H9 (cell line): ENCODE measurements at regions not wholly inside any gene's neighbourhood (a gene's known extent, or its start where the extent isn't known, plus 50 kb on each side); places are given as distances from the start of the nearest gene placed in this dataset.

Experiments used
- DNase-seq: peaks from one replicate; pipeline ENCODE4 v3.0.0-alpha.2; 2017
- H2AFZ ChIP-seq: one replicate; pipeline ENCODE4 v1.6.1; 2013; ENCODE audit warnings: mild to moderate bottlenecking, low read length, control low read depth, moderate library complexity
- H2AK5ac ChIP-seq: 2 replicates; pipeline ENCODE4 v1.6.1; 2013; ENCODE audit warnings: low read length, control low read depth, mixed read lengths; ENCODE audit not compliant: insufficient read length
- H2BK120ac ChIP-seq: one replicate; pipeline ENCODE4 v1.6.1; 2013; ENCODE audit warnings: low read depth, mild to moderate bottlenecking, low read length, control low read depth, inconsistent platforms; ENCODE audit not compliant: poor library complexity, severe bottlenecking
- H2BK12ac ChIP-seq: 2 replicates; pipeline ENCODE4 v1.6.1; 2013; ENCODE audit warnings: low read length, control low read depth, mixed read lengths, low read depth; ENCODE audit not compliant: insufficient read length
- H2BK15ac ChIP-seq: 2 replicates; pipeline ENCODE4 v1.6.1; 2013; ENCODE audit warnings: low read depth, low read length, control low read depth
- H2BK20ac ChIP-seq: one replicate; pipeline ENCODE4 v1.6.1; 2013; ENCODE audit warnings: low read depth, mild to moderate bottlenecking, low read length, control low read depth, inconsistent platforms; ENCODE audit not compliant: poor library complexity, severe bottlenecking
- H2BK5ac ChIP-seq: 2 replicates; pipeline ENCODE4 v1.6.1; 2013; ENCODE audit warnings: low read length, control low read depth, mixed read lengths; ENCODE audit not compliant: insufficient read length
- H3K14ac ChIP-seq: 2 replicates; pipeline ENCODE4 v1.6.1; 2013; ENCODE audit warnings: low read length, control low read depth; ENCODE audit not compliant: insufficient read depth
- H3K18ac ChIP-seq: 2 replicates; pipeline ENCODE4 v1.6.1; 2013; ENCODE audit warnings: low read depth, mild to moderate bottlenecking, mixed read lengths, low read length, control low read depth; ENCODE audit not compliant: insufficient read length
- H3K23ac ChIP-seq: 2 replicates; pipeline ENCODE4 v1.6.1; 2013; ENCODE audit warnings: low read length, control low read depth, mixed read lengths, low read depth; ENCODE audit not compliant: insufficient read length
- H3K23me2 ChIP-seq: 2 replicates; pipeline ENCODE4 v1.6.1; 2013; ENCODE audit warnings: low read depth, mild to moderate bottlenecking, mixed read lengths, low read length, control low read depth; ENCODE audit not compliant: insufficient read length, poor library complexity, severe bottlenecking
- H3K27ac ChIP-seq: 2 replicates; pipeline ENCODE4 v1.5.1; 2013; ENCODE audit warnings: low read length, control low read depth, mixed read lengths, low read depth; ENCODE audit not compliant: insufficient read length
- H3K27me3 ChIP-seq: 2 replicates; pipeline ENCODE4 v1.6.1; 2013; ENCODE audit warnings: low read length, control low read depth, inconsistent platforms; ENCODE audit not compliant: insufficient read depth
- H3K4ac ChIP-seq: 2 replicates; pipeline ENCODE4 v1.6.1; 2013; ENCODE audit warnings: low read depth, mild to moderate bottlenecking, control low read depth, inconsistent platforms, low read length, moderate library complexity
- H3K4me1 ChIP-seq: 2 replicates; pipeline ENCODE4 v1.6.1; 2013; ENCODE audit warnings: low read length, control low read depth, inconsistent platforms; ENCODE audit not compliant: insufficient read depth
- H3K4me2 ChIP-seq: 2 replicates; pipeline ENCODE4 v1.6.1; 2013; ENCODE audit warnings: low read length, control low read depth, mixed read lengths; ENCODE audit not compliant: insufficient read length, insufficient read depth
- H3K56ac ChIP-seq: 2 replicates; pipeline ENCODE4 v1.6.1; 2013; ENCODE audit warnings: low read depth, mild to moderate bottlenecking, mixed read lengths, low read length, control low read depth; ENCODE audit not compliant: insufficient read length
- H3K79me1 ChIP-seq: 2 replicates; pipeline ENCODE4 v1.6.1; 2013; ENCODE audit warnings: low read depth, mild to moderate bottlenecking, moderate library complexity, low read length, control low read depth, inconsistent platforms; ENCODE audit not compliant: insufficient read depth, poor library complexity, severe bottlenecking
- H3K79me2 ChIP-seq: 2 replicates; pipeline ENCODE4 v1.6.1; 2013; ENCODE audit warnings: low read length, control low read depth, inconsistent platforms; ENCODE audit not compliant: insufficient read depth
- H3K9ac ChIP-seq: 2 replicates; pipeline ENCODE4 v1.6.1; 2013; ENCODE audit warnings: low read length, control low read depth, mixed read lengths; ENCODE audit not compliant: insufficient read length; ENCODE audit errors: extremely low read depth
- H3K9me3 ChIP-seq: one replicate; pipeline ENCODE4 v1.6.1; 2013; ENCODE audit warnings: low read depth, low read length, inconsistent platforms; ENCODE audit not compliant: control insufficient read depth
- H3T11ph ChIP-seq: one replicate; pipeline ENCODE4 v1.6.1; 2013; ENCODE audit warnings: mild to moderate bottlenecking, low read length, control low read depth, inconsistent platforms
- H4K20me1 ChIP-seq: one replicate; pipeline ENCODE4 v1.6.1; 2013; ENCODE audit not compliant: control insufficient read depth, insufficient read length, insufficient read depth
- H4K5ac ChIP-seq: 2 replicates; pipeline ENCODE4 v1.6.1; 2013; ENCODE audit warnings: low read depth, mild to moderate bottlenecking, mixed read lengths, low read length, control low read depth; ENCODE audit not compliant: insufficient read length
- H4K8ac ChIP-seq: replicated peaks from 2 replicates; pipeline ENCODE4 v1.6.1; 2013; ENCODE audit warnings: low read length, control low read depth, mixed read lengths, low read depth; ENCODE audit not compliant: insufficient read length
- H4K91ac ChIP-seq: 2 replicates; pipeline ENCODE4 v1.6.1; 2013; ENCODE audit warnings: low read depth, mild to moderate bottlenecking, moderate library complexity, mixed read lengths, low read length, control low read depth; ENCODE audit not compliant: insufficient read length
- H3K27ac Mint-ChIP-seq, 3 experiments: 2 replicates in 2 of 3; 3 replicates in 1 of 3; pipeline ENCODE4 v1.8.0; 2020 to 2021; ENCODE audit warnings: mixed read lengths in 3 of 3, mild to moderate bottlenecking in 1 of 3, moderate library complexity in 1 of 3
- H3K27me3 Mint-ChIP-seq: 2 replicates; pipeline ENCODE4 v1.8.0; 2021; ENCODE audit warnings: low read depth, mild to moderate bottlenecking, moderate library complexity, mixed read lengths
- H3K36me3 Mint-ChIP-seq, 3 experiments: 2 replicates in 2 of 3; 3 replicates in 1 of 3; pipeline ENCODE4 v1.8.0; 2020 to 2021; ENCODE audit warnings: low read depth in 3 of 3, mixed read lengths in 3 of 3; ENCODE audit not compliant: insufficient read depth in 1 of 3
- H3K4me1 Mint-ChIP-seq, 2 experiments: 2 replicates each; pipeline ENCODE4 v1.8.0; 2020; ENCODE audit warnings: mixed read lengths in 2 of 2
- H3K4me3 Mint-ChIP-seq, 2 experiments: 2 replicates in 1 of 2; 3 replicates in 1 of 2; pipeline ENCODE4 v1.8.0; 2020 to 2021; ENCODE audit warnings: mild to moderate bottlenecking in 2 of 2, mixed read lengths in 2 of 2, moderate library complexity in 1 of 2
- H3K9me3 Mint-ChIP-seq, 2 experiments: 2 replicates in 1 of 2; 3 replicates in 1 of 2; pipeline ENCODE4 v1.8.0; 2020; ENCODE audit warnings: mild to moderate bottlenecking in 2 of 2, mixed read lengths in 2 of 2, moderate library complexity in 1 of 2
- CTCF ChIP-seq: fragments of 200-600 bp; sonication (generic); conservative IDR thresholded peaks from 3 replicates; pipeline ENCODE4 v1.8.0; 2021; ENCODE audit warnings: antibody characterized with exemption, mild to moderate bottlenecking
- WGBS: extraction: QIAGEN DNeasy Blood & Tissue Kit; methylation state at CpG from one replicate; pipeline ENCODE4 v1.1.7; 2013; ENCODE audit warnings: missing lambda C conversion rate, low lambda C conversion rate, mixed read lengths; ENCODE audit not compliant: insufficient read length; ENCODE audit errors: extremely low coverage; 5-methylcytosine and 5-hydroxymethylcytosine counted together

- no peaks in the 10 kb centered on the region for H3K27me3 Mint-ChIP-seq
- no peak overlapping the region for H3K56ac ChIP-seq
- H4K20me1 ChIP-seq: no peaks in the 10 kb centered on the region
- no peak overlapping the region for H4K5ac ChIP-seq
- H2BK120ac ChIP-seq: no peak overlapping the region
- no peaks in the 10 kb centered on the region for H3K27me3 ChIP-seq
- no peak for DNase-seq
- H4K91ac ChIP-seq: no peak overlapping the region
- H3K4ac ChIP-seq: no peak overlapping the region
- H3K14ac ChIP-seq: no peak overlapping the region
- no peak overlapping the region for H3K18ac ChIP-seq
- no peak overlapping the region for H3T11ph ChIP-seq
- no peak for TF ChIP-seq CTCF
- H3K9me3 Mint-ChIP-seq: no peaks in the 10 kb centered on the region; a peak in 1 of 5 replicates
- WGBS: 88% methylated on average over 1 of the region's 2 CpGs
- H3K79me2 ChIP-seq: no peaks in the 10 kb centered on the region
- no peaks in the 10 kb centered on the region for H3K4me1 ChIP-seq
- H2AFZ ChIP-seq: no peak overlapping the region
- H3K9me3 ChIP-seq: no peaks in the 10 kb centered on the region
- H2BK5ac ChIP-seq: no peak overlapping the region
- no peak overlapping the region for H3K27ac Mint-ChIP-seq
- no peak overlapping the region for H2AK5ac ChIP-seq
- H2BK15ac ChIP-seq: no peak overlapping the region
- H3K4me3 Mint-ChIP-seq: no peak overlapping the region
- no peak overlapping the region for H3K23ac ChIP-seq
- peaks cover 6 to 15% of the 10 kb centered on the region in 2 experiments for H3K4me1 Mint-ChIP-seq
- H3K36me3 Mint-ChIP-seq: no peaks in the 10 kb centered on the region; a peak in 1 of 7 replicates
- no peaks in the 10 kb centered on the region for H3K79me1 ChIP-seq
- H3K27ac ChIP-seq: no peak overlapping the region
- no peak overlapping the region for H3K9ac ChIP-seq
- no peak overlapping the region for H3K4me2 ChIP-seq
- no peak overlapping the region for H4K8ac ChIP-seq
- no peak overlapping the region for H2BK20ac ChIP-seq
- H2BK12ac ChIP-seq: no peak overlapping the region
- H3K23me2 ChIP-seq: no peaks in the 10 kb centered on the region
Measured at GRCh38 chr3:28868897-28869296, 412.0 kb upstream of the RBMS3 start.
